Esophagus squamous epithelium (tissue), 5 donors: ENCODE measurements at regions not wholly inside any gene's neighbourhood (a gene's known extent, or its start where the extent isn't known, plus 50 kb on each side); places are given as distances from the start of the nearest gene placed in this dataset.
"Not testable (repeated sequence)": the region's sequence is repeated elsewhere in the genome, so short reads cannot be mapped to it uniquely, and the experiment has no call there.

Experiments
- DNase-seq: peaks from one replicate; lab custom pipeline; 2025; lab: John Stamatoyannopoulos, UW
- H3K27ac ChIP-seq, 4 donors: fragments of 200-600 bp; sonication (generic); one replicate each; pipeline ENCODE4 v1.5.1; 2016 to 2019; ENCODE audit warnings: mild to moderate bottlenecking in 1 of 4
- H3K27me3 ChIP-seq, 4 donors: fragments of 200-600 bp; sonication (generic); 1 replicate in 3 of 4; 2 replicates in 1 of 4; pipeline versions ENCODE4 v1.5.1 to v1.6.0; 2017 to 2021; ENCODE audit warnings: antibody characterized with exemption in 1 of 4
- H3K36me3 ChIP-seq, 3 donors: fragments of 200-600 bp; sonication (generic); one replicate each; pipeline ENCODE4 v1.5.1; 2016 to 2019
- H3K4me1 ChIP-seq, 3 donors: fragments of 200-600 bp; sonication (generic); one replicate each; pipeline ENCODE4 v1.5.1; 2017 to 2019
- H3K4me3 ChIP-seq, 4 donors: fragments of 200-600 bp; sonication (generic); 1 replicate in 3 of 4; 2 replicates in 1 of 4; pipeline ENCODE4 v1.5.1; 2016 to 2019; ENCODE audit warnings: mild to moderate bottlenecking in 2 of 4, moderate library complexity in 1 of 4
- H3K9me3 ChIP-seq, 3 donors: fragments of 200-600 bp; sonication (generic); one replicate each; pipeline ENCODE4 v1.5.1; 2016 to 2019
- POLR2A ChIP-seq, 4 donors: fragments of 450-650 bp; IDR thresholded peaks; one replicate each; pipeline ENCODE4 v1.6.1; 2017; ENCODE audit warnings: antibody characterized with exemption in 4 of 4, mild to moderate bottlenecking in 4 of 4, moderate library complexity in 3 of 4
- WGBS, 2 donors: methylation state at CpG; one replicate each; pipeline ENCODE4 v1.1.5; 2018; 5-methylcytosine and 5-hydroxymethylcytosine counted together
- intact Hi-C: fragments of 100-400 bp; cut with DNase I; formaldehyde crosslinking; loops from one replicate; pipeline ENCODE4 v1.15.0; 2022
- TF ChIP-seq, protein P1 (sequence below), 6 experiments: fragments of 450-650 bp in 4 of 6; fragments of 200-600 bp in 2 of 6; sonication (generic) in 2 of 6; IDR thresholded peaks; one replicate each; pipeline ENCODE4 v1.5.1; 2016 to 2019; ENCODE audit warnings: antibody characterized with exemption in 6 of 6, mild to moderate bottlenecking in 4 of 6, moderate library complexity in 4 of 6
- donor health status: DM: yes; HTN: yes; CAD: no.

DNA sequence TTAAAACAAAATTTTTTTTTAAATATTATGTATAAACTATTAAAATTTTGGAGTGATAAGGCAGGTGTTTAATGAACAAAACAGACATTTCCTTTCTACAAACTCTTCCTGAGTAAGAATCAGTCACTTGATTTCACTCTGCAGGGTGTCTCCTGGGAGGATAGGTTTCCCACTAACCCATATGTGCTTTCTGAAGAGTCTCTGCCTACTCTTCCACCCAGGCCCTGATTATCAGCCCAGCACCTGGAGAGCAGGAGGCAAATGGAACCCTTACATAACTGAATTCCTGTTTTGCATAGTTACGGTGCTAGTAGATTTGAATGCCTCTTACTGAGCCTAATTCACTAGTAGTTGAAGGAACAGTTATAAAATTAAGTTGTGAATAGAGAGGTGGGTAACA lies 1718.6 kb downstream of the SUCLG1 start:
- Histone ChIP-seq H3K36me3 (no peaks in the 10 kb centered on the region), H3K9me3 (no peaks in the 10 kb centered on the region), H3K4me3 (no peak overlapping the region), H3K27me3 (no peaks in the 10 kb centered on the region), H3K27ac (no peak overlapping the region), H3K4me1 (no peaks in the 10 kb centered on the region)
- DNase-seq = no peak
- TF ChIP-seq, protein P1, sequence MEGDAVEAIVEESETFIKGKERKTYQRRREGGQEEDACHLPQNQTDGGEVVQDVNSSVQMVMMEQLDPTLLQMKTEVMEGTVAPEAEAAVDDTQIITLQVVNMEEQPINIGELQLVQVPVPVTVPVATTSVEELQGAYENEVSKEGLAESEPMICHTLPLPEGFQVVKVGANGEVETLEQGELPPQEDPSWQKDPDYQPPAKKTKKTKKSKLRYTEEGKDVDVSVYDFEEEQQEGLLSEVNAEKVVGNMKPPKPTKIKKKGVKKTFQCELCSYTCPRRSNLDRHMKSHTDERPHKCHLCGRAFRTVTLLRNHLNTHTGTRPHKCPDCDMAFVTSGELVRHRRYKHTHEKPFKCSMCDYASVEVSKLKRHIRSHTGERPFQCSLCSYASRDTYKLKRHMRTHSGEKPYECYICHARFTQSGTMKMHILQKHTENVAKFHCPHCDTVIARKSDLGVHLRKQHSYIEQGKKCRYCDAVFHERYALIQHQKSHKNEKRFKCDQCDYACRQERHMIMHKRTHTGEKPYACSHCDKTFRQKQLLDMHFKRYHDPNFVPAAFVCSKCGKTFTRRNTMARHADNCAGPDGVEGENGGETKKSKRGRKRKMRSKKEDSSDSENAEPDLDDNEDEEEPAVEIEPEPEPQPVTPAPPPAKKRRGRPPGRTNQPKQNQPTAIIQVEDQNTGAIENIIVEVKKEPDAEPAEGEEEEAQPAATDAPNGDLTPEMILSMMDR (IDR thresholded peaks at IDR 0.05) = no peak
- no peak for TF ChIP-seq POLR2A (IDR thresholded peaks at IDR 0.05)
- intact Hi-C loops = no loop called here
- WGBS, 2 donors = 53 to 93% methylated on average over 1 of the region's 1 CpG

DNA sequence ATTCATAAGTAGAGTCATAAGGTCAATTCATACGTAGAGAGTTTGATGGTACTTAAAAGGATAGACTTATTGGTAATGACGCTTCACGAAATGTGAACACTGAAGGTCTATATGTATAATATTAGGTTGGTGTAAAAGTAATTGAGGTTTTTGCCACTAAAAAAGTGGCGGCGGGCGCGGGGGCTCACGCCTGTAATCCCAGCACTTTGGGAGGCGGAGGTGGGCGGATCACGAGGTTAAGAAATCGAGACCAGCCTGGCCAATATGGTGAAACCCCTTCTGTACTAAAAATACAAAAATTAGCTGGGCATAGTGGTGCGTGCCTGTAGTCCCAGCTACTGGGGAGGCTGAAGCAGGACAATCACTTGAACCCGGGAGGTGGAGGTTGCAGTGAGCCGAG lies 1721.1 kb downstream of the SUCLG1 start:
- H3K9me3 ChIP-seq, H3K27ac ChIP-seq, H3K4me3 ChIP-seq, H3K36me3 ChIP-seq, H3K4me1 ChIP-seq, DNase-seq, intact Hi-C loops, H3K27me3 ChIP-seq: not testable (repeated sequence)
- 86 to 94% methylated on average over 14 to 15 of the region's 15 CpGs for WGBS, 2 donors

DNA sequence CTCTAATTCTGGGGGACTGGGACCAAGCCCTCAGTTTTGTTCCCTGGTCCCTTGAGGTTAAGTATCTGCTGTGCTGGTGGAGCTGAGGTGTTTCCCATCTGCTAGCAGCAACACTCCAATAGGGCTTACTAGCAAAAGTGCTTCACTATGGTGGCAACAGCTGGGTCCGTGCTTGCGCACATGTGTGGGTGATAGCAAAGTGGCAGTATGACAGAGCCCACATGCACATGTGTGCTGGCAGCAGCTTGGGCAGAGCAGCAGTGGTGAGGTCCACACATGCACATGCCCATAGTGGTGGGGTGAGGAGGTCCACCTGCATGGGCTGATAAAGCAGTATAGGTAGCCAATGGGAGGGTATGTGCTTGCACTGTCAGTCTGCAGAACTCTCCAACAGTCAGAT lies 1723.7 kb downstream of the SUCLG1 start:
- no peak overlapping the region for H3K4me3 ChIP-seq
- DNase-seq = no peak
- intact Hi-C loops = no loop called here
- no peaks in the 10 kb centered on the region for H3K4me1 ChIP-seq
- no peaks in the 10 kb centered on the region for H3K36me3 ChIP-seq
- TF ChIP-seq, protein P1 (IDR thresholded peaks at IDR 0.05) = no peak
- TF ChIP-seq POLR2A (IDR thresholded peaks at IDR 0.05) = no peak
- no peak overlapping the region for H3K27ac ChIP-seq
- no peaks in the 10 kb centered on the region for H3K27me3 ChIP-seq
- 100% methylated on average over 2 of the region's 2 CpGs; no CpG with 5 or more reads in 1 of the 2 donors for WGBS, 2 donors
- H3K9me3 ChIP-seq = no peaks in the 10 kb centered on the region

DNA sequence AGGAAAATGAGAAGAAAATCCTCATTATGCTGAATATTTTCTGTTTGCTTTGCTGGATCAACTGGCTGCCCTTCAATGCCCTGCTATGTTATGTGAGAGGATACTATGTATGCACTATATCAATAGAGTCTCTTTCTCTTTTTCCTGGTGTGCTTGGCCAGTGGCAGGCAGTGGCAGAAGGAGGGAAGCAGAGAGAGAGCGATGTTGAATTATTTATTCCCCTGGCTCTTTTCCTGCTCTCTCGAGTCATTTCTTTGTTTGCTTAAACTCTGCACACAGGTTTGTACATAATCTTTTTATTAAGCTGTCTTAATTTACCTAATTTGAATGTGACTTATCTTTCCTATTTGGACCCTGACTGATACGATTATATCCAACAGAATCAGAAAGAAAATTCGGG lies 1727.3 kb downstream of the SUCLG1 start:
- Histone ChIP-seq H3K4me1 (no peaks in the 10 kb centered on the region), H3K4me3 (no peak overlapping the region), H3K36me3 (no peaks in the 10 kb centered on the region), H3K9me3 (no peaks in the 10 kb centered on the region), H3K27me3 (no peaks in the 10 kb centered on the region), H3K27ac (no peak overlapping the region)
- 39 to 44% methylated on average over 4 of the region's 4 CpGs for WGBS, 2 donors
- DNase-seq = no peak
- TF ChIP-seq, protein P1 (IDR thresholded peaks at IDR 0.05) = no peak
- no peak for TF ChIP-seq POLR2A (IDR thresholded peaks at IDR 0.05)
- intact Hi-C loops = no loop called here

DNA sequence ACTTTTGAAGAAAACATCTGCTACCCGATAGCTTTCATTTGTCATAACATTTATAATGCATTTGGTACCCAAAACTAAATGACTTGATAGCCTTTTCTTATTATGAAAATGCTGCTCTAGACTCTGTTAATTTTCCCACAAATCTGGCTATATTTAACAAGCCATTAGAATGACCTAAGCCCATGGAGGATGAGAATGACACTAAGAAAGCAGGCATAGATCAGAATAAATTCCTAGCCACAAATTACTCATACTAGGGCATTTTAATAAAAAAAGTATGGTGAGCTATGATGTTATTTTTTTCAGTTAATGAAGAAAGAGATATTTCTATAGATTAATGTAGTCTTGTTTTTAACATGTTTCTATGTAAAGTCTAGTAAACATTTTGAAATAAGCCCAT lies 1728.3 kb downstream of the SUCLG1 start:
- 82 to 96% methylated on average over 1 of the region's 1 CpG for WGBS, 2 donors
- intact Hi-C loops = no loop called here
- H3K9me3 ChIP-seq = no peaks in the 10 kb centered on the region

More for the DNA sequence above, 1728.3 kb downstream of the SUCLG1 start:
- no peak for DNase-seq
- Histone ChIP-seq H3K36me3 (no peaks in the 10 kb centered on the region), H3K27me3 (no peaks in the 10 kb centered on the region), H3K27ac (no peak overlapping the region), H3K4me1 (no peaks in the 10 kb centered on the region), H3K4me3 (no peak overlapping the region)
- TF ChIP-seq POLR2A (IDR thresholded peaks at IDR 0.05) = no peak
- TF ChIP-seq, protein P1 (IDR thresholded peaks at IDR 0.05) = no peak
